ENCODE measurements at regions not wholly inside any gene's neighbourhood (a gene's known extent, or its start where the extent isn't known, plus 50 kb on each side); places are given as distances from the start of the nearest gene placed in this dataset.

DNA sequence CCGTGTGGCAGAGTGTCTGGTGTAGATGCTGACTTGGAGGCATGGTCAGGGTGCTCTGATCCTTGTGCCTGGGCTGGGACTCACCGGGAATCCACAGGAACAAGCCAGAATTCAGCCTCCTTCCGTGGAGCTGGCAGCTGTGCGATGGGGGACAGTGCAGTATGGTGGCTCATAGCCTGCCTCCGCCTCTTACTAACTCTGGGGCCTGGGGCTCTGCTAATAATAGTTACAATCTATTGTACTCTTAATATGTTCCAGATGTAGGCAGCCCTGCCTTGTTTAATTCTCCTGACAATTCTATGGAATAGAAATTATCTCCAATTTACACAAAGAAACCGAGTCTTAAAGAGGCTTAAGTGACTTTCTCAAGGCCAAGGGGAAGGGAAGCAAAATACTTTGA lies 77.6 kb downstream of the PCDH1 start:
- DNase-seq, result no peak

DNA sequence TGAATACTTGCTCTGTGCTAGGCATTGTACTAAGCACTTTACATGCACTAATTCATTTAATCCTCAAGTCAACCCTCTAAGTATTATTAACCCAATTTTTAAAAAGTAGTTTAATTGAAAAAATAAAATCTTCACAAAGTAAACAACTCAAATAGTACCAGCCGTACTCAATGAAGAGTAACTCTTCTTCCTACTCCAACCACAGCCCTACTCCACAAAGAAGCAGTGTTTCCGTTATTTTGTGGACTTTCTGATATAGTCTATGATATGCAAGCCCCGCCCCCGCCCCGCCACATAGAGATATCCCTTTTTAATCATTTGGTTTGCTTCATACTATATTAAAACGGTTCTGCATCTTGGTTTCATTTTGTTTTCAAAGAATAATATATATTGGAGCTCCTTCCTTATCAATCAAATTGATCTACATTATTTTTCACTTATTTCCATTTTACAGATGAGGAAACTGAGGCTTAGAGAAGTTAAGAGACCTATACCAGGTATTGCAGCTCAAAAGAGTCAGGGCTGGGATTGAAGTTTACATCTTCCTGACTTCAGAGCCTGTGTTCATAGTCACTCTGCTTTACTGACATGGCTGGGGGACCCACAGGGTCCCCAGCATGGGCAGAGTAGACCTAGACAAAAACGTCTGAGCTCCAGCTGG lies 78.6 kb downstream of the PCDH1 start:
- no peak for DNase-seq

DNA sequence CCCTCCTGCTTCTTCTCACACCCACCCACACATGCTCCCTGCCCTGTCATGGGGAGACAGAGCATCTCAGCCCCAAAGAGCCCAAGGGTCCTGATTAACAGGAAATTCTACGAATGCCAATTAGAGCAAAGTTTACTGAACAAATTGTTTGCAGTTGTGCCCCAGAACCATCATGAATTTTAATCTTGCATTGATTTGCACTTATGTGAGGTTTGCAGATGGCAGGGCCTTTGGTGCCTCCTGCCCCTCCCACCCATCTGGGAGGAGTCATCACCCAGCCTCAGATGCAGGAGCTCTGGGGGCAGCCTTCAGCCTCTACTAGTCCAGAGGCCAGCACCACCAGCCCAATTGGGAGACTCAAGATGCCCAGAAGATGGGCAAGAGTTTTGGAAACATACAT lies 80.8 kb downstream of the PCDH1 start:
- DNase-seq, result no peak

DNA sequence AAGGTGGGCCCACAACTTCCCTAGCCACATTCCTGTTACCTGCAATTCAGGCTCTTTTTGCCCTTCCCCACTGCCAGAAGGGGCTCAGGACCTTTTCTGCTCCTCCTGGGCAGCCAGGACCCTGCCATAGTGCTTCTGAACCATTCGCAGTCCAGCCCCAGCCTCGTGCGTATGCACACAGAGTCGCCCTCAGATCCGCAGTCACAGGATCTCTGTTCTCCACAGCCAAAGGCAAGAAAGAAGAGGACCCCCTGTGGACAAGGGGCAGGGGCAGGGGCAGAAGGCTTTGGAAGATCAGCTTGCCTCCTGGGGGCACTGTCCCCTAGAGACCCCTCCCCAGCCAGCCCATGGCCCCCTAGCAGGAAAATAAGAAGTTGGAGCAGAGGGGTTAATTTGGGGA lies 82.8 kb downstream of the PCDH1 start:
- no peak for DNase-seq

DNA sequence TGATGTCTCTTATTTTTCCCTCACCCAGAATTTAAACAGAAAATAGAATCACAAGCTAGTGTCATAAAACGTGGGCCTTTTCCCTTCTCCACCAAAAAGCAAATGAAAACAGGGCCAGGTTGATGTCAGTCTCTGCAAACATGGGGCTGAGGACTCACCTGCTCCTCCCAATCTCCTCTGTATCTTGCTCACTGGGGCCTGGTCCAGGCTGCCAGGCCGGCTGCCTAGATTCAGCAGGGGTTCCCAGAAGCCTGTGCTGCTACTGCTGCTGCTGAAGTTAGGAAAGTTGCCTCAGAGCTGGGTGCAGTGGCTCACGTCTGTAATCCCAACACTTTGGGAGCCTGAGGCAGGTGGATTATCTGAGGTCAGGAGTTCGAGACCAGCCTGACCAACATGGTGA lies 84.3 kb downstream of the PCDH1 start:
- no peak for DNase-seq

DNA sequence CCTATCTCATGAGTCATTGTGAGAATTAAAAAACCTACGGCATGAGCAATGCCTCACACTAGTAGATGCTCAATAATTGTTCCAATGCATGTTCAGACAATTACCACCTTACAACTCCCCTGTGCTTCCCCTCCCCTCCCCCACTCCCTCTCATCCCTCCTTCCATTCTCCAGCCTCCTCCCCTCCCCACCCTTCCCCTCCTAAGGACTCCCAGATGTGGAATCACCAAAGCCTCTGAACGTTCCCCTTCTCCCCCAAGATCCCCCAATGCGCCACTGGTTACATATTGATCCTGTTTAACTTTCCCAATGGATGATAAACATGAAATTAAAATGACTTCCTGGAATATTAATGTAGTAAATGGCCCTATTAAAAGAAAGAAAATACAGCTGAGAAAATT lies 84.8 kb downstream of the PCDH1 start:
- no peak for DNase-seq

DNA sequence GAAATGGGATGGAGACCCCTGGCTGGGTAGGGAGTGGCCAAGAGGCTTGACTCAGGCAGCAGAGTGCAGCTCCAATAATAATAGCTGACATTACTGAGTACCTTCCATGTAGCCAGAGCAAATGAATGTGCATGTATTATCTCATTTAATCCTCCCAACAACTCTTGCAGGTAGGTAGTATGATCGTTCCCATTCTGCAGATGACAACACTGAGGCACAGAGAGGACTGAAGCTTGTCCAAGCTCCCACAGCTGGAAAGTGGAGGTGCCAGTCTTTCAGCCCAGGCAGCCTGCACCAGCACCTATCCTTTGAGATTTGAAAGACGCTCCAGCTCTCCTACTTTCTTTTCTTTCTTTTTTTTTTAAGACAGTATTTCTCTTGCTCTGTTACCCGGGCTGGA lies 87.6 kb downstream of the PCDH1 start:
- no peak for DNase-seq

DNA sequence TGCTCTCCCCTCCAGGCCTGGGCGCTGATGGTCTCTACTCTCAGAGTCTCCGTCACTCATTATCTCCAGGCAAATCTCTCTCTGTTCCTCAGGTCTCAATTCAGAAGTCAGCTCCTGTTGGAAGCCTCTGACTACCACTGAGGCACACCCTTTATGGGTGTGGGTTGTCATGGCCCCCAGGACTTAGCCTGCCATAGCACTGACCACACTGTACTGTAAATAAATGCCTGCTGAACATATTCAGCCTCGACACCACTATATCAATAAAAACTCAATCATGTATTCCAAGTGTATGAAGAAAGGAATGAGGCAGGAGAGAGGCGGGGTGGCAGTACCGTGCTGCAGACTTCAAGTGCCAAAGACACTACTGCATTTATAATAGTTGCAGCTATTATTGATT lies 88.9 kb downstream of the PCDH1 start:
- DNase-seq, result no peak

DNA sequence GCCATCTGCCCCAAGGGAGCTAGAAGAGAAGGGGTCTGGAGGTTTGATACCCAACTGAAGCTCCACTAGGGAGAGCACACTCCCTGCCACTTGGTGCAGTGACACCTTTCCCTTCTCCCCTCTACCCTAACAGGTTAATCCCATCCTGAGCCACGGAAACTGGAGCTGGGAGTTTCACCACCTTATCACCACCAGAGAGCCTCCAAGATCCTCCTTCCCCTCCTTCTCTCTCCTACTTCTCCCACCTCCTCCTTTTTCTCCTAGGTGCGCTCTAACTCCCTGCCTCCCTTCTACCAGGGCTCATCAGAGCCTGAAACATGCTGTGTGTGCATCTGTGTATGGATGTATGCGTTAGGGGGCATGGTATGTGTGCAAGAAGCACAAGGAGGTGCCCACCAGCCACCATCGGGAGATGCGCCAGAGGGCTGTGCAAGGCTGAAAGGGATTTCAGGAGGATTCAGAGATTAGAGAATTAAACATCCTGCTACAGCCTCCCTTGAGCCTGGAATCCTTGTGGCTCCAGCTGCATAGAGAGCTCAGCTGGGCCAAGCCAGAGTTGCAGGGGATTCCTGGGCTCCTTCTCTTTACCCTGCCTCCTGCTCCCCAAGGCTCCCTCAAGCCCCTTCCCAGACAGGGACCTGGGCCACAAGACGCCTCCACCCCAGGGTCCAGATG lies 89.8 kb downstream of the PCDH1 start:
- no peak for DNase-seq

DNA sequence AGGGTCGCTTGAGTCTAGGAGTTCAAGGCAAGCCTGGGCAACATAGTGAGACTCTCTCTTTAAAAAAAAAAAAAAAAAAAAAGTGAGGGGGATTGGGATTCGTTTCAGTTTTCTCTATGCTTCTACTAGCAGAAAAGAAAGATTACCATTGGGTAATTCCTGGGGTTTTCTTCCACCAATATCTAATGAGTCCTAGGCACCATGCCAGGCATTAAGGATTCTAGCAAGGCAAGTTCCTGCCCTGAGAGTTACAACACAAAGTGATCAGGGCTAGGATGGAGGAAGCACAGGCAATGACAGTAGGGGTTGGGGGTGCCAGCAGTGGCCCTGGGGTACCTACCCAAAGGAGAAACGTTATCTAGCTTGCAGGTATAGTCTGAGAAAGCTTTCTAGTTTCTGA lies 90.8 kb downstream of the PCDH1 start:
- DNase-seq, result no peak

DNA sequence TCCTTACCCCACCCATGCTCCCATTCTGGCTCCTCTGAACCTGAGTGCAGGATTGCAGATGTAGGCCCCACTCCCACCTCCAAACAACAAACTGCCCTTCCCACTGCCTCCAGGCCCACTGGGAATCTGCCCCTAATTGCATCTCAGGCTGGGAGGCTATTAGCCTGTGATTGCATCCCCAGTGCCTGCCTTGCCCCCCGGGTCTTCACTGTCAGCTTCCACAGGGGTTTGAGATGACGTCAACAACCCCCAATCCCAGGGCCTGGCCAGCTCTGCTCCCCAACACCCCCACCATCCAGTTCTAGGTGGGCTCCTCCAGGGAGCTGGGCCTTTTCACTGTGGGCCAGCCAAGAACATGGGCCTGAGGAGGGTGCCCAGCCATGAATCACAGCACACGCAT lies 91.5 kb downstream of the PCDH1 start:
- DNase-seq, result no peak

DNA sequence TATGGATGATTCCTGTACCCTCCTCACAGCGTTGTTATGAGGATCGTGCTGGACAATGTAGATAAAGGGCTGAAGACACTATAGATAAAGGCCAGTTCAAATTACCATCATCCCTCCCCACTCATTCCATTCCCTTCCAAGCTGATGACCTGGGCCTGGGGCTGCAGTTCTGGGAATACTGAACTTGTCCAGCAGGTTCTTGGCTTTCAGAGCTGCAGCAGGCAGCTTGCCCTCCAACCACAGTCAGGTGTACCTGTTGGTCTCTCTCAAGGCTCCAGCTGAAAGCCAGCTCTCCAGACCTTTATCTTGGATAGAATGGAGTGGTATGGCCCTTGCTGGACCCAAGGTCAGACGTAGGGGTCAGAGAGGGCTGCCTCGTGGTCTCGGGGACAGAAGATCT lies 92.5 kb downstream of the PCDH1 start:
- no peak for DNase-seq

DNA sequence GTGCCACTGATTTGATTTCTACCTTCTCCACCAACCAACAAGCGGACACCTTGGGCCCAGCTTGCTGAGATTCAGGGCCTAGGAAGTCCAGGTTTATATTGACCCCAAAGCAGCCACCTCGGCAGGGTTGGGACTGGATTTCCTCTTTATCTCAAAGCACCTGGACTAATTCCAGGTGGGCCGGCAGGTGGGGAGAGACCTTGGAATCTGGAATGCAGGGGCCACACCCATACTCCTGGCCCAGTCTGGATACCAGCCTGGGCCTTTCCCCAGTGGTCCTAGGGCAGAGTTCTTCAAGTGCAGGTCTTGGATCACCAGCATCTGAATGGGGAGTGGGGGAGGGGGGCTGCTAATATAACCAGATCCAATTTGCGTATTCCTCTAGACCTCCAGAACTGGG lies 93.1 kb downstream of the PCDH1 start:
- DNase-seq, result no peak

DNA sequence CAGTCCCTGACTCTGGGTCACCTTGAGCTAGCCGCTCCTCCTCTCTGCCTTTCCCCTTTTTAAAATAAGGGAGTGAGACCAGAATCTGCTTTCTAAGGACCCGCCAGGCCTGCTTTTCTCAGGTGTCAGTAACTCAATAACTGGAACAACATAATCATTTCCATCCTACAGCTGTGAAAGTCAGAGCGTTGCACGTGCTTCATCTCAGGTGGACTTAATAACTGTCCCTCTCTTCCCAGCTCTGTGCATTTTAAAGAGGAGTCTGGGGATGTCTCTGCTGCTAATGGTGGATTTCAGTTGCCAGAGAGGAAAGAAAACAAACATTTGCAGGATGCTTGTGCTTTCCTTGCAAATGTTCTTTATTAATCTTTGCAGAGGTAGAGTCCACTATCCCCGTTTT lies 93.7 kb downstream of the PCDH1 start:
- DNase-seq, result no peak

DNA sequence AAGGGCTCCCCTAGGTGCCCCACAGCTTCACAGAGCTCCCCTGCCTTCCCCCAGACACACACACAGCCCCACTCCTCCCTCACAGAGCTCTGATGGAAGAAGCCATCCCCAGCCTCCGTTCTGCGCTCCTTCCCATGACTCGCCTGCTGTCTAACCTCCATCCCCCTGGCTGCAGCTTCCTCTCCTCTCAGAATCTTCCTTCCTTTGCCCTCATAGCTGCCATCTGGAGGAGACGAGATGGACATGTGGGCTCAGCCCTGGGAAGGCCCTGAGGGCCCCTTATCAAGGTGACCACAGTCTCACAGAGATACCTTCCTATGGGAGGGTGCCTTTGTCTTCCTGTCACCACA lies 94.3 kb downstream of the PCDH1 start:
- peak; percentile 23 for DNase-seq

DNA sequence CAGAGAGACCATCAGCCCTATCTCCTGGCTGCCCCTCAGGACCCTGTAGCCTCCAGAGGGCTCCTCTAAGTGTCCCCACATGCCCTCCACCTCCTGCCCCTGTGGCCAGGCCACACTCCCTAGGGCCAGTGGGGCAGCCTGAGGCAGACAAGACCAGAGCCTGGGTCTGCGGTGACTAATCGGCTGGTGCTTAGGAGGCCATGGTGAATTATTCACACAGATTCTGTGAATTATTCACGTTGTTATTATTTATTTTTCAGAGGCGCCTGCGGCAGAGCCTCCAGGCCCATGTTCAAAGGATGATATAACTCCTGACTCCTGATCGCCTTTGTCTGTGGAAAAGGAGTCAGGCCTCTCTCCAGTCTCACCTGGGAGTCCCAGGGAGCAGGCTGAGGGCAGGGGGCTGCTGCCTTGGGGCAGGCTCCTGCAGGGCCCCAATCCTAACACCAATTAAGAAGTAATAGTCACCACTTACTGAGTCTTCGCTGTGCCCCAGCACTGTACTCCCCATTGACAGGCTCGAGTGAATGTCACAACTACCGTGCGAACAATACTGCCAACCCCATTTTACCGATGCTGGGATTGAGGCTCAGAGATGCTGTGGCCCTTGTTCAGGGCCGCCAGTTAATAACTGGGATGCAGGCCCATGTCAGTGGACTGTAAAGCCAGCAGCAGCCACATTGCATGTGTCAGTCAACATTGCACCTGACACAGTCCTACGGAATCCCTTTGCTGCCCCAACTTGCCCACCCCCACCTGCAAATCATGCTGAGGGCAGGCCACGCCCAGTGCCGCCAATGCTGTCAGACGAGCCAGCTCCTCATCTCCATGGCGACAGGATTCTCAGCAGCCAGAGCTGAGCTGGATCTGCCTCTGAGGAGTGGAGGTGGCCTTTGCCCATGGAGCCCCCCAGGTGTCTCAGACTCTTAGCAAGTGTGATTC lies 94.9 kb downstream of the PCDH1 start:
- peak; percentile 34 for DNase-seq

DNA sequence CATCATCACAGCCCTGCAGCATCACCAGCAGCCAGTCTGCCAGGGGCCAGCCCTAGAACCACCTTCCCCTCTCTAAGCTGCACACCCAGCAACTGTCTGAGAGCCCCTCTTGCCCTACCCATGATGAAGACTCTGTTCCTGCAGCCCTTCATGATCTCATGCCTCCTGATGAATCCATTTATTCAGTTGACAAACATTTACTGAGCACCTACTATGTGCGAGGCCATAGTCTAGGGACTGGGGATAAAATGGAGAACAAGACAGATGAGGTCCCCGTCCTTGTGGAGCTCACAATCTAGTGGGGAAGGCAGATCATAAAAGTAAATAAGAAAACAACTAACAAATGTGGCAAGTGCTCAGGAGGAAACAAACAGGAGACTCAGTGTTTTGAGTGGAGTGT lies 96.3 kb downstream of the PCDH1 start:
- no peak for DNase-seq

DNA sequence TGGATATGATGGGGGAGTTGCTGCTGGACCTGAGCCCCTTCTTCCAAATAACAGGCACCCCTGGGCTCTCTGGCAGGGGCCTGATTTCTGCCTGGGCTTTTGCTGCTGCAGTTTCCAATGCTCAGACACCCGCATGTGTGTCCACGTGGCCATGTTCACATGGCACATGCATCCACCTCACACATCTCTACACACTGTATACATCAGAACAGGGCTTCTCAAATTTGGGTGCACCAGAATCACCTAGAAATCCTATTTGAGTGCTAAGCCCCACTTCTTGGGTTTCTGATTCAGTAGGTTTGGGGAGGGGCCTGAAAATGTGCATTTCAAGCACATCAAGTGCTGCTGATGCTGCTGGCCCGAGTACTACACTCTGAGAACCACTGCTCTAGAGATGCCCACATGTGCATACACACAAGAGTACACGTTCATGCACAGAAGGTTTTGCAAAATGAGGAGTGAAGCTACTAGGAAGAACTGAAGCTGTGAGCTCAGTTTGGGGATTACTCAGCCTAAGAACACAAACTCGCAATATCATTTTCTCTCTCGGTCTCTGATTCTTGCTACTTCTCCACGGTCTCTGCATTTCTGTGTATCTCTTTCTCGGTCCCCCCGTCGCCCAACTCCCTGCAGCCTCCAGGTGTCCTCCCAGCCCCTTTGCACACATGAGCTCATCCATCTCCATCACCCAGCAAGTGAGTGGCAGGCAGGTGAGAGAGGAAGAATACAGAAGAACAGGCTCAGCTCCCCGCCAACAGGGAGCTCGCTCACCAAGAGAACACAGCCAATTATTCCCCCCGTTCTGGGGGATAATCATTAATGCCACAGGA lies 97.0 kb downstream of the PCDH1 start:
- DNase-seq, result no peak

DNA sequence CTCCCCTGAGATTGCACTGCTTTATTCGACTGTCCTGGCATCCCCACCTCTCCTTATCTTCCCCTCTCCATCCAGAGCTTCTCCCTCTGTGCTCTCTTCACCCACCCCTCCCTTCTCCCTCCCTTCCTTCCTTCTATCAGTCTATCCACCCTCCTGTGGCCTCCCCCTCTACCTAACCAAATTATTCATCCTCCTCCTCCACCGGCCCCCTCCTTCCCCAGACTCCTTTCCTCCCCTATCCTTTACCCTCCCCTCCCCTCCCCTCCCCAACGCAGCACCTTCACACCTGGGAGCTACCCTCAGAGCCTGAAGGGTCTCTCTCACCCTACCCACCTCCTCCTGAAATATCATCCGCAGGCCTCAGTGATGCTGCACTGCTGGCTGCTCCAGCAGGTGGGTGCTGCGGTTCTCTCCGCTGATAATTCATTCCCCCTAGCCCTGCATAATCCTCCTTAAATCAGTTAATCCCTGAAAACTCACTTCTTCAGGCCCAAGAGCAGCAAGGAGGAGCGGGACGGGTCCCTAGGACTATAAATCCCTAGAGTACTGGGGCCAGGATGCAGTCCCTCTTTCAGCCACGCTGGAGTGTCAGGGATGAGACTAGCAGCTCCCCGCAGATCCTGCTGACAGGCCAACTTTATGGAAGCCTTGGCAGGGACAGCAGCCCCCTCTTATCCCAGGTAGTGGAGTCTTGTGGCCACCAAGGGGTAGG lies 97.8 kb downstream of the PCDH1 start:
- DNase-seq, result no peak

DNA sequence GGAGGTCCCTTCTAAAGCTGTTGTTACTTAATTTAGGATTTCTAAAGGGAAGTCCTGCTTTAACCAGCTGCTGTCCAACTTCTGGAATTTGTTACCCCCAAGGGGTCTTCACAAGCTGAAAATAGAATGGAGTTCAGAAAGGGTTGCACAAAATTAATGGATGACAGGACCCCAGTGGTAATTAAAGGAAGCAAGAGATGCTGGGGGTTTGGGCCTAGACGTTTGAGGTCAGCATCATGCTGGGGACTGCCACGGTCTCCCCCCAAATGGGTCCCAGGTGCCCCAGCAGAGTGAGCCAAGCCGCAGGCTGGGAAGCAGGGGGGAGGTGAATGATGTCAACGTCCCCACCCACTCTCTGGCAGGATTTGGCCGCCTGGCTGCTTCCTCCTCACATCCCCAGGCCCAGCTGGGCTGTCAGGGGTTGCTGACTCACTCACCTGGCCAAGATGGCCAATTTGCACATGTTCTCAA lies 97.5 kb upstream of the ARAP3 start:
- no peak for DNase-seq

DNA sequence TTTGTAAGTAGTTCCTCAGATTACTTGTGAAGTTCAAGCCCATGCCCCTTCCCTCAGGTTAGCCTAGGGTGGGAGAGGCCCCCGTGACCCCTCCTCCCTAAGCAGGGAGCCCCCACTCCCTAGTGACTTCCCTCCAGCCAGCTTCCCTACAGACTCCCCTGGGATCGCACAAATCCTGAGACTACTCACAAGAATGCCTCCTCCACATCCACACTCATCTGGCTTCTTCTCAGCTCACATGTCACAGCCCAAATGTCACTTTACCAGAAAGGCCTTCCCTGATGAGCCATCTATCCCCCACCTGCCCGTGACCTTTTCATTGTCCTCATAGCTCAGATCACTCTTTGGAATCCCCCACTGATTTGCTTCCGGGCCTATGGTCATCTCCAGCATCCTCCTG lies 96.7 kb upstream of the ARAP3 start:
- no peak for DNase-seq

DNA sequence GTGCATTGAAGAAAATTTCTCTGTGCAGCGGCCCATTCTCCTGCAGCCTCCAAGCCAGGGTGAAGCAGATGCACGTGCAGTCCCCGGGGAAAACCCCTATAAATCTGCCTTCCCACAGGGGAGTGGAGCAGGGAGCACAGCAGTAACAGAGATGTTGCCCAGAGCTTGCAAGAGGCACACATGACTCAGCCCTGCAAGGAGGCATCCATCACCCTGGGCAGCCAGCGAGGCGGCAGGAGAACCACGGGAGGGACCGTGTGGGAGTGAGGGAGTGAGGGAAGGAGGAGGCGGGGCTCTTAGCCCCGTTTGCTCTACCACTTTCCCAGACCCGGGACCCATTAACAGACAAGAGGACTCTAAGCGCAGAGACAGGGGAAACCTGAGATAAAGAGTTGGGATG lies 96.2 kb upstream of the ARAP3 start:
- DNase-seq, result no peak

Measured in DMS79 treated with DMSO at 0.1 percent for 48 hours (cell line).